GM19452 (cell line): ENCODE measurements at regions not wholly inside any gene's neighbourhood (a gene's known extent, or its start where the extent isn't known, plus 50 kb on each side); places are given as distances from the start of the nearest gene placed in this dataset.

Experiments
- ATAC-seq: cut with Tn5 transposase; IDR thresholded peaks from one replicate; pipeline ENCODE4 v1.9.1; 2021; ENCODE audit not compliant: unreplicated experiment

- no peak for ATAC-seq
Observed at GRCh38 chr4:186018261-186018660, 50.7 kb upstream of the TLR3 start.

GRCh38 chr4:186018784-186019183 lies 50.2 kb upstream of the TLR3 start:
- ATAC-seq: no peak
